HG03342 (cell line): ENCODE measurements at regions not wholly inside any gene's neighbourhood (a gene's known extent, or its start where the extent isn't known, plus 50 kb on each side); places are given as distances from the start of the nearest gene placed in this dataset.

Source experiments
- ATAC-seq: cut with Tn5 transposase; IDR thresholded peaks from one replicate; pipeline ENCODE4 v1.9.1; 2021; ENCODE audit warnings: mild to moderate bottlenecking, moderate library complexity; ENCODE audit not compliant: unreplicated experiment

- no peak for ATAC-seq
Measured at GRCh38 chr2:12964904-12965539, 248.3 kb downstream of the TRIB2 start.

GRCh38 chr2:12965540-12966269 lies 249.0 kb downstream of the TRIB2 start:
- no peak for ATAC-seq

- ATAC-seq, result no peak
Measured at GRCh38 chr2:12967804-12968203, 251.1 kb downstream of the TRIB2 start.

- no peak for ATAC-seq
Measured at GRCh38 chr2:12968399-12968798, 251.7 kb downstream of the TRIB2 start.

GRCh38 chr2:12970861-12971260 lies 254.1 kb downstream of the TRIB2 start:
- no peak for ATAC-seq

- ATAC-seq, result no peak
Measured at GRCh38 chr2:12971581-12972365, 255.0 kb downstream of the TRIB2 start.

GRCh38 chr2:12978066-12978835 lies 261.5 kb downstream of the TRIB2 start:
- no peak for ATAC-seq

- no peak for ATAC-seq
Measured at GRCh38 chr2:12979066-12979465, 262.3 kb downstream of the TRIB2 start.

- no peak for ATAC-seq
Measured at GRCh38 chr2:12980817-12981216, 264.1 kb downstream of the TRIB2 start.

GRCh38 chr2:12982149-12982584 lies 265.4 kb downstream of the TRIB2 start:
- no peak for ATAC-seq

- no peak for ATAC-seq
Measured at GRCh38 chr2:12987246-12987645, 270.5 kb downstream of the TRIB2 start.

GRCh38 chr2:12988279-12988678 lies 271.5 kb downstream of the TRIB2 start:
- no peak for ATAC-seq

GRCh38 chr2:12990523-12990922 lies 273.8 kb downstream of the TRIB2 start:
- no peak for ATAC-seq

- ATAC-seq, result no peak
Measured at GRCh38 chr2:12998685-12999084, 281.9 kb downstream of the TRIB2 start.

GRCh38 chr2:13000664-13001363 lies 284.1 kb downstream of the TRIB2 start:
- ATAC-seq, result no peak

- no peak for ATAC-seq
Measured at GRCh38 chr2:13001408-13001807, 284.7 kb downstream of the TRIB2 start.

- ATAC-seq, result no peak
Measured at GRCh38 chr2:13002536-13003331, 286.0 kb downstream of the TRIB2 start.

- ATAC-seq, result no peak
Measured at GRCh38 chr2:13003500-13003899, 286.8 kb downstream of the TRIB2 start.

GRCh38 chr2:13005048-13005447 lies 288.3 kb downstream of the TRIB2 start:
- no peak for ATAC-seq
